Smooth muscle cell of the brain vasculature (primary cell): ENCODE measurements at regions not wholly inside any gene's neighbourhood (a gene's known extent, or its start where the extent isn't known, plus 50 kb on each side); places are given as distances from the start of the nearest gene placed in this dataset.

Experiments used
- DNase-seq: peaks from one replicate; pipeline ENCODE4 v3.0.0-alpha.2; 2012; ENCODE audit warnings: low read depth, low spot score

DNA sequence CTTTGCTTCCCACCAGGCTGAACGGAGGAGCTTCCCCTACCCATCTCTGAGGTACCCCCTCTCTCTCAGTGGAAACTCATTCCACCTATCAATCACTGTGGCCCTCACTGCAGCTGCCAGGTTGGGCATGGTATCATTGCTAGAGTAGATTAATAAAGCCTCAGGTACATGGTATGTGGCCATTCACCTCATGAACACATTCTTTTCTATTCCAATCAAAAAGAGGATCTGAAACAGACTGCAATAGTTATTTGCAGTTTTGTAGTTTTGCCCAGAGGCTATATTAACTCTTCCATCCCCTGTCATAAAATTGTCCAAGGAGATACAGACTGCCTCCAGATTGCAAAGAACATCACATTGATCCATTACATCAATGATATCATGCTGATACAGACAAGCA is 85.8 kb upstream of the MVB12B start:
- no peak for DNase-seq

DNA sequence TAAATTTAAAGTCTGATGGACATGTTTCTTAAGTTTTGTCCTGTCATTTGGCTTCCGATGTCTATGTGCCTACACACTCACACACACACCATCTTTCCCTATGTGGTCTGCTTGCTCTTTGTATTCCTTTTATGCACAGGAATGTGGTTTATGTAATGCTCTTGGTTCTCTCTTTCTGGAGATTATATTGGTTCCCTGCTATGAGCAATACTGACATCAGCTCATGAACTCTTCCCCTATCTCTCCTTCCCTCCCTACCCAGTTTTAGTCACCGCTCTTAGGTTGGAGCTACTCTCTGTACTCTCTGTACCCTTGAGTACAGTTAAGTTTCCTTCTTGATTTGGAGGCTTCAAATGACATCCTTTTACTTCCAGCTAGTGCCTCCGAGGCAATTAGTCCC is 77.9 kb upstream of the MVB12B start:
- no peak for DNase-seq

DNA sequence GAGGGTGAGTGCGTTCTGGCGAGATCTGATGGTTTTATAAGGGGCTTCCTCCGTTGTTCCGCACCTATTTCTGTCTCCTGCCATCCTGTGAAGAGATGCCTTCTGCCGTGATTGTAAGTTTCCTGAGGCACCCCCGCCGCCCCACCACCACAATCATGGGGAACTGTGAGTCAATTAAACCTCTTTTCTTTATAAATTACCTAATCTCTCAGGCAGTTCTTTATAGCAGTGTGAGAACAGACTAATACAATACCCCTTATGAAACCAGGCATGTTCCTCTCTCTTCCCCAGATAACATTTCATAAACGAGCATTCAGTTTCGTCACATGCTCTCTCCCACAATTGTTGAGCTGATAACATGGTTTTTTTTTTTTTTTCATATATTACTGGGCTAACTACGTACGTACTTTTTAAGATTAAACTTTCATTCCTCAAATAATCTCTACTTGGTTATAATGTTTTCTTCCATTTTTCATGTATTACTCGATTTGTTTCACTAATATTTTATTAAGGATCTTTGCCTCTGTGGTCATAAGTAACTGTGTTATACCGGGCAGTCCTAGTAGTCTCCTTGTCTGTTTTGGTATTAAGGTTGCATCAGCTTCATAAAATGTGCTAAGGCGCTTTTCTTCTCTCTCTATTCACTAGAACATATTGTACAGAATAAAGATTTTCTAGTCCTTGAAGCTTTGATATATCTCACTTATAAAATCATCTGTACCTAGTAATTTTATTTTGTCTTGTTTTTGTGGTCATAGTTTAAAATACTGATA is 64.9 kb upstream of the MVB12B start:
- no peak for DNase-seq

DNA sequence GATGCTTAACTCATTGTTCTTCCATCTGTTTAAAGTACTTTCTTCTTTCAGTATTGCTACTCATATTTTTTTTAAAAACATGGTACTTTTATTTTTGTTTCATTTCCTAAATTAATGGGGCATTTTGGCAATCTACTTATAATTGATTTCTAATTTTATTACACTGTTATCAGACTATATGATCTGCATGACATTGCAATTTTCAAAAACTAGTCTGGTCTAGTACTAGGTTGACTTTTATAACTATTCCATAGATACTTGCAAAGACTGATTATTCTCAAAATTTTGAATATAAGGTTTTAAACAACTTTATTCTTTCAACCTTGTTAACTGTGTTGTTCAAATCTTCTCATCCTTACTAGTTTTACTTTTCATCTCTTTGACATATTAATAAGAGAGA is 63.9 kb upstream of the MVB12B start:
- no peak for DNase-seq

DNA sequence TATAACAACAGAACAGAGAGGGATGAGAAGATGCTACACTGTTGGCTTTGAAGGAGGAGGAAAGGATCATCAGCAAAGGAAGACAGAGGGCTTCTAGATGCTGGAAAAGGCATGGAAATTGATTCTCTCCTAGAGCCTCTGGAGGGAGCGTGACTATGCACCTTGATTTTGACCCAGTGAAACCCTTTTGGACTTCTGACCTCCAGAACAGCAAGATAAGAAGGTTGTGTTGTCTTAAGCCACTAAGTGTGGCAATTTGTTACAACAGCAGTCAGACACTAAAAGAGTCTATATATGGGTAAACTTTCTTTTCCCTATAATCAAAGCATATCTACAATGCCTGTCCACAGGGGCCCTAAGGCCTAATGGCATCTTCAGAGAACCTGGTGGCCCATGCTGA is 56.1 kb upstream of the MVB12B start:
- DNase-seq = no peak

DNA sequence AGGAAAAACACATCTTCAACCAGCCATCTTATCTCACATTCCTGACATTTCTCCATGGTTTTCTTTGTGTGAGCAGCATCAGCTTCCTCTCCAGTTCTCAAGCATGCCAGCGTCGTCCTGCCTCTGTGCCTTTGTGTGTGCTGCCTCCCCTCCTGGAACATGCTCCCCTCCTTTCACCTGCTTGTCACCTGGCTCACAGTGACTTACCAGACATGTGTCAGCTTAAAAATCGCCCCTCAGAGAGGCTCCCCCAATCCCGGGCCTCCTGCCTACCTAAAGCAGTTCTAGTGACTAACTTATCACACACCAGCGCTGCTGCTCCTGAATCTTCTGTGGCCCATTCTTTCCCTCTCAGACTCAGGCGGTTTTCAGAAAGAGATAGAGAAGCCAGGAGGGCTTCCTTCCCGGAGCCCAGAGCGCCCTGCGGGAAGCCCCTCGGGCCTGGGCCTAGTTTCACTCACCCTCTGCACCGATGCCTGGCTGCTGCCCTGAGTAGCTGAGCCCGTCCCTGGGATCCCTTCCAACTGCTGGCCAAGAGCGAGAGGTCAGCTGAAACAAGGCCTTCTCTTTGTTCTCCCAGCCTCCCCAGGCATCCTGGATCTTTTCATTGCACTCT is 51.1 kb upstream of the MVB12B start:
- no peak for DNase-seq

DNA sequence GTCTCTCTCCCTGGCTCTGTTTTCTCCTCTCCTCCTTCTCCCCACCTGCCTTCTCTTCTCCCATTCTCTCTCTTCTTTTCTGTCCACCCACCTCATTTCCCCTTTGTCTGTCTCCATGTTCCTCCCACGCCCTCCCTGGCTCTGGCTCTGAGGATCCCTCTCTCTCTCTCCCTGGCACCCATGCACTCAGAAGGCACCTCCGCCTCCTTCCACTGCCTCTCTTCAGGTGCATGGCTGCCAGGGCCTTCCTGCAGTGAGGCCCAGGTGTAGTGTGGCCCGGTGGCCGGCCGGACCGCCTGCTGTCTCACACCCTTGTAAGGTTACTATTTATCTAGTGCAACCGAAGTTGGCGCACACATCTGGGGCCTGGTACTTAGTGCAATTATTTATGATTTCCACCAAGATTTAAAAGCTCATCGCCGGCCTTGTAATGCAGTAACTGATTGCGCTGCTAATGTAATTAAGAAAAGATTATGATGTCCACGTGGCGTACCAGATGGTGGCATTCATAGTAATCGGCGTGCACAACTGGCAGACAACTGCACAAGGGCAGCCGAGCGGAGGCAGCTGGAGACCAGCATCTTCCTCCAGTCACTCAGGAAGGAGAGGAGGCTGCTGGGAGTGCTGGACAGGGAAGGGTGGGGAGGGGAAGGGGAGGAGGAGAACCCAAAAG is 50.4 kb upstream of the MVB12B start:
- no peak for DNase-seq
